HepG2 (cell line): ENCODE measurements at regions not wholly inside any gene's neighbourhood (a gene's known extent, or its start where the extent isn't known, plus 50 kb on each side); places are given as distances from the start of the nearest gene placed in this dataset.

Experiments
- ATAC-seq: fragments of 200-7000 bp; cut with Tn5 transposase; 3 replicates; pipeline ENCODE4 v1.9.1; 2020; ENCODE audit warnings: mild to moderate bottlenecking, moderate library complexity
- BruUV-seq: library from RNA; stranded (reverse); fragments of 400-500 nt; replicated peaks from 2 replicates; lab custom pipeline; 2021; lab: Mats Ljungman, UMichigan
- CTCF ChIA-PET: fragments of 300-600 bp; formaldehyde crosslinking; extraction: SDS; loops from one replicate; lab custom pipeline; 2021; ENCODE audit warnings: low total read pairs, inconsistent platforms, low intra/inter-chr PET ratio; lab: Yijun Ruan, JAX
- POLR2A ChIA-PET: fragments of 350-600 bp; sonication (Branson Sonifier 250); formaldehyde crosslinking; loops from one replicate; lab custom pipeline; 2020; ENCODE audit warnings: antibody characterized with exemption, inconsistent platforms; lab: Yijun Ruan, JAX
- DNase-seq: peaks from one replicate; pipeline ENCODE4 v3.0.0-alpha.2; 2015; ENCODE audit warnings: low spot score
- FAIRE-seq: peaks from 3 replicates; lab custom pipeline; 2011; peaks lifted over from hg19 to GRCh38; lab: Jason Lieb, UNC
- H2AFZ ChIP-seq: one replicate; pipeline ENCODE4 v1.6.1; 2011; ENCODE audit warnings: low read length, inconsistent platforms
- H3K27ac ChIP-seq: fragments of 300-600 bp; 3 replicates; pipeline ENCODE4 v1.8.0; 2011; ENCODE audit warnings: mixed run types, mild to moderate bottlenecking, mixed read lengths, low read length, inconsistent platforms; ENCODE audit not compliant: insufficient read depth; ENCODE audit errors: extremely low read length
- H3K27me3 ChIP-seq, 2 experiments: fragments of 200-600 bp in 1 of 2; 2 replicates in 1 of 2; 3 replicates in 1 of 2; pipeline versions ENCODE4 v1.6.0 to v1.8.0; 2011; ENCODE audit warnings: low read length in 2 of 2, mild to moderate bottlenecking in 2 of 2, moderate library complexity in 2 of 2, inconsistent platforms in 1 of 2; ENCODE audit not compliant: insufficient read depth in 2 of 2, control insufficient read depth in 1 of 2
- H3K36me3 ChIP-seq, 2 experiments: fragments of 200-600 bp in 1 of 2; replicated peaks in 1 of 2; 2 replicates in 1 of 2; 3 replicates in 1 of 2; pipeline versions ENCODE4 v1.5.1 to v1.8.0; 2011; ENCODE audit warnings: low read length in 2 of 2, inconsistent platforms in 1 of 2; ENCODE audit not compliant: insufficient read depth in 2 of 2, control insufficient read depth in 1 of 2
- H3K4me1 ChIP-seq: 2 replicates; pipeline ENCODE4 v1.5.1; 2012; ENCODE audit warnings: low read length, inconsistent platforms; ENCODE audit not compliant: insufficient read depth
- H3K4me2 ChIP-seq: 2 replicates; pipeline ENCODE4 v1.6.0; 2011; ENCODE audit warnings: low read depth, low read length, inconsistent platforms
- H3K4me3 ChIP-seq, 3 experiments: fragments of 200-600 bp in 1 of 3; sonication (generic), shearing (Covaris generic) in 1 of 3; replicated peaks in 1 of 3; 2 replicates each; pipeline ENCODE4 v1.5.1; 2011 to 2016; ENCODE audit warnings: low read length in 3 of 3, inconsistent platforms in 2 of 3, low read depth in 2 of 3, mild to moderate bottlenecking in 2 of 3, control low read depth in 1 of 3, mixed read lengths in 1 of 3; ENCODE audit not compliant: insufficient read depth in 1 of 3
- H3K79me2 ChIP-seq: one replicate; pipeline ENCODE4 v1.6.1; 2011; ENCODE audit warnings: low read length, inconsistent platforms; ENCODE audit not compliant: insufficient read depth
- H3K9ac ChIP-seq: 2 replicates; pipeline ENCODE4 v1.6.0; 2011; ENCODE audit warnings: mild to moderate bottlenecking, low read depth, low read length, inconsistent platforms; ENCODE audit not compliant: insufficient read depth
- H3K9me3 ChIP-seq: 2 replicates; pipeline ENCODE4 v1.5.1; 2012; ENCODE audit warnings: mild to moderate bottlenecking, low read length
- H4K20me1 ChIP-seq: 2 replicates; pipeline ENCODE4 v1.6.0; 2011; ENCODE audit warnings: inconsistent platforms, mild to moderate bottlenecking, low read length, moderate library complexity; ENCODE audit not compliant: insufficient read depth
- HNRNPL ChIP-seq: fragments of 200-400 bp; formaldehyde crosslinking; IDR thresholded peaks from 2 replicates; pipeline ENCODE4 v1.6.1; 2017; ENCODE audit warnings: mild to moderate bottlenecking, low read depth, low read length
- KDM1A ChIP-seq: IDR thresholded peaks from 2 replicates; pipeline ENCODE4 v1.6.1; 2016; ENCODE audit warnings: missing compliant biosample characterization
- PAWR ChIP-seq: sonication (generic); formaldehyde crosslinking; IDR thresholded peaks from 2 replicates; pipeline ENCODE4 v1.4.0; 2020; ENCODE audit warnings: missing genetic modification reagents, mild to moderate bottlenecking, borderline replicate concordance
- PITX1 ChIP-seq: sonication (generic); formaldehyde crosslinking; IDR thresholded peaks from 2 replicates; pipeline ENCODE4 v1.5.1; 2020; ENCODE audit warnings: mild to moderate bottlenecking, missing genetic modification reagents
- XBP1 ChIP-seq: sonication (generic); formaldehyde crosslinking; IDR thresholded peaks from 2 replicates; pipeline ENCODE4 v1.5.0; 2020; ENCODE audit warnings: missing genetic modification reagents
- ZBTB38 ChIP-seq: sonication (generic); formaldehyde crosslinking; IDR thresholded peaks from 2 replicates; pipeline ENCODE4 v1.5.1; 2020; ENCODE audit warnings: mild to moderate bottlenecking, missing genetic modification reagents
- ZMYM2 ChIP-seq: sonication (generic); formaldehyde crosslinking; IDR thresholded peaks from 2 replicates; pipeline ENCODE4 v1.8.0; 2022; ENCODE audit warnings: mild to moderate bottlenecking, missing genetic modification reagents
- ZNF326 ChIP-seq: sonication (generic); formaldehyde crosslinking; IDR thresholded peaks from 2 replicates; pipeline ENCODE4 v1.4.0; 2020; ENCODE audit warnings: missing genetic modification reagents, borderline replicate concordance
- ZNF441 ChIP-seq: sonication (generic); formaldehyde crosslinking; IDR thresholded peaks from 2 replicates; pipeline ENCODE4 v1.7.0; 2021; ENCODE audit warnings: missing genetic modification reagents, borderline replicate concordance
- ZNF460 ChIP-seq: sonication (generic); formaldehyde crosslinking; IDR thresholded peaks from 2 replicates; pipeline ENCODE4 v1.5.1; 2020; ENCODE audit warnings: missing genetic modification reagents, mild to moderate bottlenecking, borderline replicate concordance
- ZNF709 ChIP-seq: sonication (generic); formaldehyde crosslinking; IDR thresholded peaks from 2 replicates; pipeline ENCODE4 v1.5.0; 2020; ENCODE audit warnings: mild to moderate bottlenecking, missing genetic modification reagents
- ZNF737 ChIP-seq: sonication (generic); formaldehyde crosslinking; IDR thresholded peaks from 2 replicates; pipeline ENCODE4 v1.5.0; 2020; ENCODE audit warnings: missing genetic modification reagents, mild to moderate bottlenecking, borderline replicate concordance
- WGBS: methylation state at CpG from one replicate; pipeline ENCODE4 v1.1.6; 2017; ENCODE audit warnings: low lambda C conversion rate; 5-methylcytosine and 5-hydroxymethylcytosine counted together
- in situ Hi-C: cut with HindIII; loops from 2 replicates; pipeline ENCODE4 v1.10.0; 2017; ENCODE audit warnings: low pct_unique_long_range_greater_than_20kb; ENCODE audit not compliant: extremely low pct_ligation_motif_present
- intact Hi-C: fragments of 100-400 bp; cut with micrococcal nuclease; formaldehyde crosslinking; loops from one replicate; pipeline ENCODE4 v1.10.0; 2022; ENCODE audit not compliant: unreplicated experiment
- TF ChIP-seq, protein P1 (sequence below): sonication (generic); formaldehyde crosslinking; IDR thresholded peaks from 2 replicates; pipeline ENCODE4 v1.5.0; 2020; ENCODE audit warnings: mild to moderate bottlenecking, missing genetic modification reagents
- TF ChIP-seq, protein P2 (sequence below): sonication (generic); formaldehyde crosslinking; IDR thresholded peaks from 2 replicates; pipeline ENCODE4 v1.8.0; 2022; ENCODE audit warnings: mild to moderate bottlenecking, missing genetic modification reagents, moderate library complexity
- TF ChIP-seq, protein P3 (sequence below): sonication (generic); formaldehyde crosslinking; IDR thresholded peaks from 2 replicates; pipeline ENCODE4 v1.4.0; 2020; ENCODE audit warnings: missing genetic modification reagents
- TF ChIP-seq, protein P4 (sequence below): sonication (generic); formaldehyde crosslinking; IDR thresholded peaks from 2 replicates; pipeline ENCODE4 v1.8.1; 2023; ENCODE audit warnings: mild to moderate bottlenecking, missing genetic modification reagents, borderline replicate concordance
- TF ChIP-seq, protein P5 (sequence below): sonication (generic); formaldehyde crosslinking; IDR thresholded peaks from 2 replicates; pipeline ENCODE4 v1.4.0; 2020; ENCODE audit warnings: mild to moderate bottlenecking, missing genetic modification reagents
- TF ChIP-seq, protein P6 (sequence below): sonication (generic); formaldehyde crosslinking; IDR thresholded peaks from 2 replicates; pipeline ENCODE4 v1.9.0; 2022; ENCODE audit warnings: low read depth, missing genetic modification reagents

DNA sequence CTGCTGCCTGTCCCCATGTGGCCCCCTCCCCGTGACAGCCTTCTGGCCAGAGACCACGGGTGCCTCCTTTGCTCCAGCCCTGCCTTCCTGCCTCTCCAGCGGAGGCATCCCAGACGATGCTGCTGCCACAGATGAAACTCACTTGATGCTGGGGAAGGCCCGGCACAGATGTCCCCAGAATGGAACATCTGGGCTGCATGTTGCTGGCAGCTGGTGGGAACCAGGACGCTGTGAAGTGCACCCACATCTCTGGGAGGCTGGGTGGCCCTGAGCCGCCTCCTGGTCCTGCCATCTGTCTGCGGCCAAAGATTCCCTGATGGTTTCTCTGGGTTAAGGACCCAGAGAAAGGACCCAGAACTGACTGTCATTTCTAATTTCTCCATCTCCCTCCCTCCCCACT is 51.9 kb upstream of the PTPRS start (continued):
- TF ChIP-seq, protein P1, sequence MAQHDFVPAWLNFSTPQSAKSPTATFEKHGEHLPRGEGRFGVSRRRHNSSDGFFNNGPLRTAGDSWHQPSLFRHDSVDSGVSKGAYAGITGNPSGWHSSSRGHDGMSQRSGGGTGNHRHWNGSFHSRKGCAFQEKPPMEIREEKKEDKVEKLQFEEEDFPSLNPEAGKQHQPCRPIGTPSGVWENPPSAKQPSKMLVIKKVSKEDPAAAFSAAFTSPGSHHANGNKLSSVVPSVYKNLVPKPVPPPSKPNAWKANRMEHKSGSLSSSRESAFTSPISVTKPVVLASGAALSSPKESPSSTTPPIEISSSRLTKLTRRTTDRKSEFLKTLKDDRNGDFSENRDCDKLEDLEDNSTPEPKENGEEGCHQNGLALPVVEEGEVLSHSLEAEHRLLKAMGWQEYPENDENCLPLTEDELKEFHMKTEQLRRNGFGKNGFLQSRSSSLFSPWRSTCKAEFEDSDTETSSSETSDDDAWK (CRISPR knock-in tag): no peak
- TF ChIP-seq HNRNPL: no peak
- no peak for TF ChIP-seq PAWR (CRISPR knock-in tag)
- TF ChIP-seq, protein P2, sequence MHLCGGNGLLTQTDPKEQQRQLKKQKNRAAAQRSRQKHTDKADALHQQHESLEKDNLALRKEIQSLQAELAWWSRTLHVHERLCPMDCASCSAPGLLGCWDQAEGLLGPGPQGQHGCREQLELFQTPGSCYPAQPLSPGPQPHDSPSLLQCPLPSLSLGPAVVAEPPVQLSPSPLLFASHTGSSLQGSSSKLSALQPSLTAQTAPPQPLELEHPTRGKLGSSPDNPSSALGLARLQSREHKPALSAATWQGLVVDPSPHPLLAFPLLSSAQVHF (CRISPR knock-in tag): no peak
- TF ChIP-seq, protein P3, sequence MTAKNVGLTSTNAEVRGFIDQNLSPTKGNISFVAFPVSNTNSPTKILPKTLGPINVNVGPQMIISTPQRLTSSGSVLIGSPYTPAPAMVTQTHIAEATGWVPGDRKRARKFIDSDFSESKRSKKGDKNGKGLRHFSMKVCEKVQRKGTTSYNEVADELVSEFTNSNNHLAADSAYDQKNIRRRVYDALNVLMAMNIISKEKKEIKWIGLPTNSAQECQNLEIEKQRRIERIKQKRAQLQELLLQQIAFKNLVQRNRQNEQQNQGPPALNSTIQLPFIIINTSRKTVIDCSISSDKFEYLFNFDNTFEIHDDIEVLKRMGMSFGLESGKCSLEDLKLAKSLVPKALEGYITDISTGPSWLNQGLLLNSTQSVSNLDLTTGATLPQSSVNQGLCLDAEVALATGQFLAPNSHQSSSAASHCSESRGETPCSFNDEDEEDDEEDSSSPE: no peak

DNA sequence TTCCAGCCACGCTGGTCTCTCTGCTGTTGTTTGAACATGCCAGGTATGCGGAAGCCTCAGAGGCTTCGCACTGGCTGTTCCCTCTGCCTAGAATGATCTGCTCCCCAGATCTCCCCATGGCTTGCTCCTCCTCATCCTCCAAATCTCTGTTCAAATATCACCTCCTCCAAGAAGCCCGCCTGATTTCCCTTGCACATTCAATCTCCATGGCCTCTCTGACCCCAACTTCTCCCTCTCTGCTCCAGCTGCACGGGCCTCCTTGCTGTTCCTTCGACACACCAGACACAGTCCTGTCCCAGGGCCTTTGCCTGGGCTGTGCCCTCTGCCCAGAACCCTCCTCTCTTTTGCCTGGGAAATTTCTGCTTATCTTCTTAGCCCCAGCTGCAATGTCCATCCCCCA is 52.5 kb upstream of the PTPRS start:
- POLR2A ChIA-PET: no interaction called here
- no peak for DNase-seq
- no TSS peak for BruUV-seq
- Histone ChIP-seq H3K4me1 (no peaks in the 10 kb centered on the region), H3K79me2 (no peaks in the 10 kb centered on the region), H3K9ac (no peak overlapping the region), H3K27me3 (peaks cover 0 to 7% of the 10 kb centered on the region in 2 experiments; a peak in 4 of 5 replicates), H3K27ac (no peak overlapping the region), H4K20me1 (no peaks in the 10 kb centered on the region), H3K36me3 (no peaks in the 10 kb centered on the region), H3K4me2 (no peak overlapping the region), H2AFZ (no peak overlapping the region), H3K9me3 (no peaks in the 10 kb centered on the region), H3K4me3 (no peak overlapping the region)
- intact Hi-C loops (no loop called here), in situ Hi-C loops (no loop called here)
- CTCF ChIA-PET: no interaction called here
- no peak for ATAC-seq
- FAIRE-seq: no peak
- WGBS: 39% methylated on average over 6 of the region's 6 CpGs
- no peak for TF ChIP-seq ZNF326 (CRISPR knock-in tag)
- TF ChIP-seq ZNF441 (CRISPR knock-in tag): no peak
- TF ChIP-seq ZNF460 (CRISPR knock-in tag): no peak
- TF ChIP-seq, protein P4, sequence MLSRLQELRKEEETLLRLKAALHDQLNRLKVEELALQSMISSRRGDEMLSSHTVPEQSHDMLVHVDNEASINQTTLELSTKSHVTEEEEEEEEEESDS (CRISPR knock-in tag): no peak
- TF ChIP-seq KDM1A (CRISPR knock-in tag): no peak
- no peak for TF ChIP-seq ZMYM2 (CRISPR knock-in tag)
- no peak for TF ChIP-seq XBP1
- TF ChIP-seq, protein P5, sequence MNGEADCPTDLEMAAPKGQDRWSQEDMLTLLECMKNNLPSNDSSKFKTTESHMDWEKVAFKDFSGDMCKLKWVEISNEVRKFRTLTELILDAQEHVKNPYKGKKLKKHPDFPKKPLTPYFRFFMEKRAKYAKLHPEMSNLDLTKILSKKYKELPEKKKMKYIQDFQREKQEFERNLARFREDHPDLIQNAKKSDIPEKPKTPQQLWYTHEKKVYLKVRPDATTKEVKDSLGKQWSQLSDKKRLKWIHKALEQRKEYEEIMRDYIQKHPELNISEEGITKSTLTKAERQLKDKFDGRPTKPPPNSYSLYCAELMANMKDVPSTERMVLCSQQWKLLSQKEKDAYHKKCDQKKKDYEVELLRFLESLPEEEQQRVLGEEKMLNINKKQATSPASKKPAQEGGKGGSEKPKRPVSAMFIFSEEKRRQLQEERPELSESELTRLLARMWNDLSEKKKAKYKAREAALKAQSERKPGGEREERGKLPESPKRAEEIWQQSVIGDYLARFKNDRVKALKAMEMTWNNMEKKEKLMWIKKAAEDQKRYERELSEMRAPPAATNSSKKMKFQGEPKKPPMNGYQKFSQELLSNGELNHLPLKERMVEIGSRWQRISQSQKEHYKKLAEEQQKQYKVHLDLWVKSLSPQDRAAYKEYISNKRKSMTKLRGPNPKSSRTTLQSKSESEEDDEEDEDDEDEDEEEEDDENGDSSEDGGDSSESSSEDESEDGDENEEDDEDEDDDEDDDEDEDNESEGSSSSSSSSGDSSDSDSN (CRISPR knock-in tag): no peak
- no peak for TF ChIP-seq ZBTB38 (CRISPR knock-in tag)
- no peak for TF ChIP-seq ZNF737 (CRISPR knock-in tag)
- no peak for TF ChIP-seq PITX1 (CRISPR knock-in tag)
- no peak for TF ChIP-seq ZNF709 (CRISPR knock-in tag)
- TF ChIP-seq, protein P6, sequence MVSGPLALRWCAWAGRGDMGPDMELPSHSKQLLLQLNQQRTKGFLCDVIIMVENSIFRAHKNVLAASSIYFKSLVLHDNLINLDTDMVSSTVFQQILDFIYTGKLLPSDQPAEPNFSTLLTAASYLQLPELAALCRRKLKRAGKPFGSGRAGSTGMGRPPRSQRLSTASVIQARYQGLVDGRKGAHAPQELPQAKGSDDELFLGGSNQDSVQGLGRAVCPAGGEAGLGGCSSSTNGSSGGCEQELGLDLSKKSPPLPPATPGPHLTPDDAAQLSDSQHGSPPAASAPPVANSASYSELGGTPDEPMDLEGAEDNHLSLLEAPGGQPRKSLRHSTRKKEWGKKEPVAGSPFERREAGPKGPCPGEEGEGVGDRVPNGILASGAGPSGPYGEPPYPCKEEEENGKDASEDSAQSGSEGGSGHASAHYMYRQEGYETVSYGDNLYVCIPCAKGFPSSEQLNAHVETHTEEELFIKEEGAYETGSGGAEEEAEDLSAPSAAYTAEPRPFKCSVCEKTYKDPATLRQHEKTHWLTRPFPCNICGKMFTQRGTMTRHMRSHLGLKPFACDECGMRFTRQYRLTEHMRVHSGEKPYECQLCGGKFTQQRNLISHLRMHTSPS (CRISPR knock-in tag): no peak
